ENCODE measurements at regions not wholly inside any gene's neighbourhood (a gene's known extent, or its start where the extent isn't known, plus 50 kb on each side); places are given as distances from the start of the nearest gene placed in this dataset.

GRCh38 chr3:30281526-30281925 is 324.9 kb upstream of the TGFBR2 start:
- no peak for DNase-seq
- no peaks in the 10 kb centered on the region for H3K27me3 Mint-ChIP-seq
- H3K4me1 Mint-ChIP-seq (ENCODE audit: low read depth in 2 of 2), result no peaks in the 10 kb centered on the region
- H3K36me3 Mint-ChIP-seq (ENCODE audit: insufficient read depth), result no peaks in the 10 kb centered on the region
- no peak for ATAC-seq (replicated peaks)
- H3K4me3 Mint-ChIP-seq, result no peak overlapping the region
- H3K9me3 Mint-ChIP-seq, result no peaks in the 10 kb centered on the region
- H3K27ac Mint-ChIP-seq, result no peak overlapping the region

GRCh38 chr3:30282154-30282696 is 324.2 kb upstream of the TGFBR2 start:
- ATAC-seq (replicated peaks) (no peak), DNase-seq (no peak)
- Mint-ChIP-seq H3K27ac (no peak overlapping the region), H3K27me3 (no peaks in the 10 kb centered on the region), H3K4me3 (no peak overlapping the region), H3K9me3 (no peaks in the 10 kb centered on the region), H3K4me1 (ENCODE audit: low read depth in 2 of 2) (no peaks in the 10 kb centered on the region), H3K36me3 (ENCODE audit: insufficient read depth) (no peaks in the 10 kb centered on the region)

- H3K27me3 Mint-ChIP-seq, result no peaks in the 10 kb centered on the region
- no peaks in the 10 kb centered on the region for H3K9me3 Mint-ChIP-seq
- DNase-seq (no peak), ATAC-seq (replicated peaks) (no peak)
- no peaks in the 10 kb centered on the region for H3K36me3 Mint-ChIP-seq (ENCODE audit: insufficient read depth)
- peaks cover 3 to 10% of the 10 kb centered on the region in 2 donors for H3K4me1 Mint-ChIP-seq (ENCODE audit: low read depth in 2 of 2)
- H3K4me3 Mint-ChIP-seq, result no peak overlapping the region
- H3K27ac Mint-ChIP-seq, result no peak overlapping the region
These were observed 321.0 kb upstream of the TGFBR2 start for GRCh38 chr3:30285188-30286006.

GRCh38 chr3:30286007-30286669 is 320.3 kb upstream of the TGFBR2 start:
- Mint-ChIP-seq H3K36me3 (ENCODE audit: insufficient read depth) (no peaks in the 10 kb centered on the region), H3K4me3 (no peak overlapping the region), H3K27ac (no peak overlapping the region), H3K9me3 (no peaks in the 10 kb centered on the region), H3K4me1 (ENCODE audit: low read depth in 2 of 2) (peaks cover 3 to 10% of the 10 kb centered on the region in 2 donors), H3K27me3 (no peaks in the 10 kb centered on the region)
- ATAC-seq (replicated peaks) (no peak), DNase-seq (no peak)

GRCh38 chr3:30286811-30287210 is 319.6 kb upstream of the TGFBR2 start:
- Mint-ChIP-seq H3K4me3 (no peak overlapping the region), H3K36me3 (ENCODE audit: insufficient read depth) (no peaks in the 10 kb centered on the region), H3K9me3 (no peaks in the 10 kb centered on the region), H3K27ac (no peak overlapping the region), H3K4me1 (ENCODE audit: low read depth in 2 of 2) (peaks cover 3 to 10% of the 10 kb centered on the region in 2 donors), H3K27me3 (no peaks in the 10 kb centered on the region)
- DNase-seq, result no peak
- ATAC-seq (replicated peaks), result no peak

- H3K36me3 Mint-ChIP-seq (ENCODE audit: insufficient read depth), result no peaks in the 10 kb centered on the region
- H3K4me1 Mint-ChIP-seq (ENCODE audit: low read depth in 2 of 2), result peaks cover 3 to 10% of the 10 kb centered on the region in 2 donors
- DNase-seq (no peak), ATAC-seq (replicated peaks) (no peak)
- no peaks in the 10 kb centered on the region for H3K9me3 Mint-ChIP-seq
- no peak overlapping the region for H3K4me3 Mint-ChIP-seq
- peaks cover 0 to under 1% of the 10 kb centered on the region in 2 donors for H3K27me3 Mint-ChIP-seq
- H3K27ac Mint-ChIP-seq, result no peak overlapping the region
These were observed 317.6 kb upstream of the TGFBR2 start for GRCh38 chr3:30288830-30289229.

- Mint-ChIP-seq H3K4me1 (ENCODE audit: low read depth in 2 of 2) (peaks cover 3 to 10% of the 10 kb centered on the region in 2 donors), H3K4me3 (no peak overlapping the region), H3K36me3 (ENCODE audit: insufficient read depth) (no peaks in the 10 kb centered on the region), H3K27me3 (peaks cover 0 to 5% of the 10 kb centered on the region in 2 donors), H3K9me3 (no peaks in the 10 kb centered on the region), H3K27ac (no peak overlapping the region)
- no peak for DNase-seq
- no peak for ATAC-seq (replicated peaks)
These were observed 317.1 kb upstream of the TGFBR2 start for GRCh38 chr3:30289324-30289723.

GRCh38 chr3:30289766-30290165 is 316.6 kb upstream of the TGFBR2 start:
- Mint-ChIP-seq H3K27me3 (peaks cover 0 to 6% of the 10 kb centered on the region in 2 donors), H3K36me3 (ENCODE audit: insufficient read depth) (no peaks in the 10 kb centered on the region), H3K4me1 (ENCODE audit: low read depth in 2 of 2) (peaks cover 3 to 10% of the 10 kb centered on the region in 2 donors), H3K9me3 (no peaks in the 10 kb centered on the region), H3K4me3 (no peak overlapping the region), H3K27ac (no peak overlapping the region)
- DNase-seq (no peak), ATAC-seq (replicated peaks) (no peak)

- ATAC-seq (replicated peaks) (no peak), DNase-seq (no peak)
- no peaks in the 10 kb centered on the region for H3K9me3 Mint-ChIP-seq
- H3K27me3 Mint-ChIP-seq, result peaks cover 0 to 6% of the 10 kb centered on the region in 2 donors
- peaks cover 3 to 10% of the 10 kb centered on the region in 2 donors for H3K4me1 Mint-ChIP-seq (ENCODE audit: low read depth in 2 of 2)
- H3K36me3 Mint-ChIP-seq (ENCODE audit: insufficient read depth), result no peaks in the 10 kb centered on the region
- no peak overlapping the region for H3K4me3 Mint-ChIP-seq
- H3K27ac Mint-ChIP-seq, result no peak overlapping the region
These were observed 315.9 kb upstream of the TGFBR2 start for GRCh38 chr3:30290479-30290878.

GRCh38 chr3:30292192-30292893 is 314.1 kb upstream of the TGFBR2 start:
- H3K4me1 Mint-ChIP-seq (ENCODE audit: low read depth in 2 of 2), result peaks cover 3 to 10% of the 10 kb centered on the region in 2 donors
- H3K9me3 Mint-ChIP-seq, result no peaks in the 10 kb centered on the region
- H3K36me3 Mint-ChIP-seq (ENCODE audit: insufficient read depth), result no peaks in the 10 kb centered on the region
- H3K27me3 Mint-ChIP-seq, result peaks cover 0 to 6% of the 10 kb centered on the region in 2 donors
- H3K4me3 Mint-ChIP-seq, result no peak overlapping the region
- DNase-seq (no peak), ATAC-seq (replicated peaks) (no peak)
- no peak overlapping the region for H3K27ac Mint-ChIP-seq

- no peaks in the 10 kb centered on the region for H3K9me3 Mint-ChIP-seq
- no peak overlapping the region for H3K27ac Mint-ChIP-seq
- no peak for ATAC-seq (replicated peaks)
- no peaks in the 10 kb centered on the region for H3K36me3 Mint-ChIP-seq (ENCODE audit: insufficient read depth)
- H3K4me1 Mint-ChIP-seq (ENCODE audit: low read depth in 2 of 2), result peaks cover 3 to 10% of the 10 kb centered on the region in 2 donors
- H3K4me3 Mint-ChIP-seq, result no peak overlapping the region
- H3K27me3 Mint-ChIP-seq, result peaks cover 0 to 6% of the 10 kb centered on the region in 2 donors
- DNase-seq, result no peak
These were observed 312.7 kb upstream of the TGFBR2 start for GRCh38 chr3:30293621-30294240.

- Mint-ChIP-seq H3K4me3 (no peak overlapping the region), H3K27ac (no peak overlapping the region), H3K27me3 (peaks cover 0 to 6% of the 10 kb centered on the region in 2 donors), H3K4me1 (ENCODE audit: low read depth in 2 of 2) (peaks cover 3 to 8% of the 10 kb centered on the region in 2 donors), H3K9me3 (no peaks in the 10 kb centered on the region), H3K36me3 (ENCODE audit: insufficient read depth) (no peaks in the 10 kb centered on the region)
- no peak for DNase-seq
- no peak for ATAC-seq (replicated peaks)
These were observed 312.1 kb upstream of the TGFBR2 start for GRCh38 chr3:30294241-30294667.

GRCh38 chr3:30297112-30297511 is 309.3 kb upstream of the TGFBR2 start:
- Mint-ChIP-seq H3K4me1 (ENCODE audit: low read depth in 2 of 2) (no peaks in the 10 kb centered on the region), H3K27ac (no peak overlapping the region), H3K9me3 (no peaks in the 10 kb centered on the region), H3K4me3 (no peak overlapping the region), H3K36me3 (ENCODE audit: insufficient read depth) (no peaks in the 10 kb centered on the region), H3K27me3 (peaks cover 0 to 6% of the 10 kb centered on the region in 2 donors)
- DNase-seq, result no peak
- no peak for ATAC-seq (replicated peaks)
